MM.1S (cell line): ENCODE measurements at regions not wholly inside any gene's neighbourhood (a gene's known extent, or its start where the extent isn't known, plus 50 kb on each side); places are given as distances from the start of the nearest gene placed in this dataset.

Source experiments
- DNase-seq: peaks from one replicate; pipeline ENCODE4 v3.0.0-alpha.2; 2015
- H2AFZ ChIP-seq: fragments of 300-600 bp; sonication (generic); 2 replicates; pipeline ENCODE4 v1.6.0; 2016; ENCODE audit warnings: antibody characterized with exemption, low read length
- H3F3A ChIP-seq: fragments of 300-600 bp; sonication (generic); 2 replicates; pipeline ENCODE4 v1.6.1; 2016; ENCODE audit warnings: mild to moderate bottlenecking, antibody characterized with exemption, low read length, moderate library complexity, mixed read lengths; ENCODE audit not compliant: insufficient read depth
- H3K27ac ChIP-seq: fragments of 300-600 bp; sonication (generic); 2 replicates; pipeline ENCODE4 v1.5.1; 2016; ENCODE audit warnings: mild to moderate bottlenecking, low read length
- H3K27me3 ChIP-seq: fragments of 300-600 bp; sonication (generic); replicated peaks from 2 replicates; pipeline ENCODE4 v1.6.0; 2016; ENCODE audit warnings: low read length; ENCODE audit not compliant: insufficient read depth
- H3K36me3 ChIP-seq: fragments of 300-600 bp; sonication (generic); replicated peaks from 2 replicates; pipeline ENCODE4 v1.6.1; 2016; ENCODE audit warnings: mild to moderate bottlenecking, low read length, mixed read lengths; ENCODE audit not compliant: insufficient read depth
- H3K4me1 ChIP-seq: fragments of 300-600 bp; sonication (generic); 2 replicates; pipeline ENCODE4 v1.6.1; 2016; ENCODE audit warnings: low read length, mixed read lengths
- H3K4me2 ChIP-seq: fragments of 300-600 bp; sonication (generic); 2 replicates; pipeline ENCODE4 v1.6.0; 2016; ENCODE audit warnings: low read depth, low read length
- H3K4me3 ChIP-seq: fragments of 300-600 bp; sonication (generic); 2 replicates; pipeline ENCODE4 v1.5.1; 2016; ENCODE audit warnings: low read length, mixed read lengths
- H3K79me2 ChIP-seq: fragments of 300-600 bp; sonication (generic); 2 replicates; pipeline ENCODE4 v1.6.1; 2016; ENCODE audit warnings: mixed run types, low read length, mixed read lengths
- H3K9ac ChIP-seq: fragments of 300-600 bp; sonication (generic); 2 replicates; pipeline ENCODE4 v1.6.1; 2016; ENCODE audit warnings: low read length, mixed read lengths
- H3K9me2 ChIP-seq: fragments of 300-600 bp; sonication (generic); replicated peaks from 2 replicates; pipeline ENCODE4 v1.6.1; 2016; ENCODE audit warnings: mild to moderate bottlenecking, low read length, mixed read lengths; ENCODE audit not compliant: insufficient read depth
- H3K9me3 ChIP-seq: fragments of 300-600 bp; sonication (generic); replicated peaks from 2 replicates; pipeline ENCODE4 v1.6.1; 2016; ENCODE audit warnings: mild to moderate bottlenecking, low read length, mixed read lengths; ENCODE audit not compliant: insufficient read depth
- H4K20me1 ChIP-seq: fragments of 300-600 bp; sonication (generic); 2 replicates; pipeline ENCODE4 v1.6.1; 2016; ENCODE audit warnings: mild to moderate bottlenecking, low read length, moderate library complexity, mixed read lengths; ENCODE audit not compliant: insufficient read depth
- EZH2 ChIP-seq: fragments of 300-600 bp; sonication (generic); optimal IDR thresholded peaks from 2 replicates; pipeline ENCODE3; 2017; ENCODE audit warnings: low read depth, mild to moderate bottlenecking, antibody characterized with exemption, low read length, mixed read lengths
- EZH2phosphoT487 ChIP-seq: fragments of 300-600 bp; sonication (generic); IDR thresholded peaks from 2 replicates; pipeline ENCODE4 v1.6.1; 2018; ENCODE audit warnings: antibody characterized with exemption, low read length
- TF ChIP-seq, protein P1 (sequence below): fragments of 300-600 bp; sonication (generic); IDR thresholded peaks from 2 replicates; pipeline ENCODE4 v1.5.1; 2016; ENCODE audit warnings: antibody characterized with exemption, low read length, mixed read lengths

DNA sequence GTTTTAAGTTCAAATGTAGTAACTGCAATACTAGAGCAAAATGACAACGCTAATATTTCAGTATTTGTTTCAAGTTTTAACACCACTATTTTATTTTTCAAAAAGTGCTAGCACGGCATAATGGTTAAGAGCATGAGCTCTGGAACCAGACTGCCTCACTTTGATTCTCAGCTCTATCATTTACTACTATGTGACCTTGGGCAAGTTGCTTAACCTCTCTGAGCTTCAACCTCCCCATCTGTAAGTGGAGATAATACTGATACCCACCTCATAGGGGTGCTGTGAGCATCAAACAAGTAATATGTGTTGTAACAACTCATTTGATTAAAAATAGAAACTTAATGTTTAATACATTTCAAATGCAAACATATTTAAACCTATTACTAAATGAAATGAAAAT is 115.4 kb upstream of the NPHP3 start:
- no peaks in the 10 kb centered on the region for H3K27me3 ChIP-seq
- no peak for TF ChIP-seq EZH2phosphoT487
- no peak for TF ChIP-seq EZH2
- TF ChIP-seq, protein P1, sequence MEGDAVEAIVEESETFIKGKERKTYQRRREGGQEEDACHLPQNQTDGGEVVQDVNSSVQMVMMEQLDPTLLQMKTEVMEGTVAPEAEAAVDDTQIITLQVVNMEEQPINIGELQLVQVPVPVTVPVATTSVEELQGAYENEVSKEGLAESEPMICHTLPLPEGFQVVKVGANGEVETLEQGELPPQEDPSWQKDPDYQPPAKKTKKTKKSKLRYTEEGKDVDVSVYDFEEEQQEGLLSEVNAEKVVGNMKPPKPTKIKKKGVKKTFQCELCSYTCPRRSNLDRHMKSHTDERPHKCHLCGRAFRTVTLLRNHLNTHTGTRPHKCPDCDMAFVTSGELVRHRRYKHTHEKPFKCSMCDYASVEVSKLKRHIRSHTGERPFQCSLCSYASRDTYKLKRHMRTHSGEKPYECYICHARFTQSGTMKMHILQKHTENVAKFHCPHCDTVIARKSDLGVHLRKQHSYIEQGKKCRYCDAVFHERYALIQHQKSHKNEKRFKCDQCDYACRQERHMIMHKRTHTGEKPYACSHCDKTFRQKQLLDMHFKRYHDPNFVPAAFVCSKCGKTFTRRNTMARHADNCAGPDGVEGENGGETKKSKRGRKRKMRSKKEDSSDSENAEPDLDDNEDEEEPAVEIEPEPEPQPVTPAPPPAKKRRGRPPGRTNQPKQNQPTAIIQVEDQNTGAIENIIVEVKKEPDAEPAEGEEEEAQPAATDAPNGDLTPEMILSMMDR = no peak
- H3K9ac ChIP-seq = no peak overlapping the region
- no peak overlapping the region for H3K27ac ChIP-seq
- H3K9me2 ChIP-seq = no peaks in the 10 kb centered on the region
- no peak for DNase-seq
- no peak overlapping the region for H2AFZ ChIP-seq
- H3F3A ChIP-seq = no peaks in the 10 kb centered on the region
- H3K4me1 ChIP-seq = no peaks in the 10 kb centered on the region
- no peak overlapping the region for H3K4me2 ChIP-seq
- H3K9me3 ChIP-seq = no peaks in the 10 kb centered on the region
- H3K36me3 ChIP-seq = no peaks in the 10 kb centered on the region
- H4K20me1 ChIP-seq = no peaks in the 10 kb centered on the region
- no peak overlapping the region for H3K4me3 ChIP-seq
- H3K79me2 ChIP-seq = no peaks in the 10 kb centered on the region

DNA sequence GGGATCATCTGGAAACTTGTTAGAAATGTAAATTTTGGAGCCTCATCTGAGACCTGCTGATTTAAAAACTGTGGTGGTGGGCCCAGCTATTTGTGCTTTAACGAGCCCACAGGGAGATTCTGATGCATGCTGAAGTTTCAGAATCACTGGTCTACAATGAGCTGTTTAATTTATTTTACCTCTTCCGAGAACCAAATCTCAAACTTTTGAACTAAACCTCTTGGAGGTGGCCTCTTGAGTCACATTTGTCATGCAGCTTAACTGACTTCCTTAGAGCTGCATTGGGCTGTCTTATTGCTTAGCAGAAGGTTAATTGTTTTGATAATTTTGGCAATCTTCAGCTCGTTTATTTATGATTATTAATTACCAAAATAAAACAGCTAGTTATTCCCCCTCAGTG is 112.1 kb upstream of the NPHP3 start:
- H3K9me3 ChIP-seq = no peaks in the 10 kb centered on the region
- no peaks in the 10 kb centered on the region for H3K27me3 ChIP-seq
- H3K4me1 ChIP-seq = no peaks in the 10 kb centered on the region
- H3K9me2 ChIP-seq = no peaks in the 10 kb centered on the region
- DNase-seq = no peak
- H3K36me3 ChIP-seq = no peaks in the 10 kb centered on the region
- no peak overlapping the region for H3K4me3 ChIP-seq
- no peaks in the 10 kb centered on the region for H3F3A ChIP-seq
- no peak overlapping the region for H3K4me2 ChIP-seq
- H3K9ac ChIP-seq = no peak overlapping the region
- no peaks in the 10 kb centered on the region for H3K79me2 ChIP-seq
- no peak overlapping the region for H2AFZ ChIP-seq
- TF ChIP-seq EZH2phosphoT487 (no peak), EZH2 (no peak)
- TF ChIP-seq, protein P1 = no peak
- no peaks in the 10 kb centered on the region for H4K20me1 ChIP-seq
- no peak overlapping the region for H3K27ac ChIP-seq

DNA sequence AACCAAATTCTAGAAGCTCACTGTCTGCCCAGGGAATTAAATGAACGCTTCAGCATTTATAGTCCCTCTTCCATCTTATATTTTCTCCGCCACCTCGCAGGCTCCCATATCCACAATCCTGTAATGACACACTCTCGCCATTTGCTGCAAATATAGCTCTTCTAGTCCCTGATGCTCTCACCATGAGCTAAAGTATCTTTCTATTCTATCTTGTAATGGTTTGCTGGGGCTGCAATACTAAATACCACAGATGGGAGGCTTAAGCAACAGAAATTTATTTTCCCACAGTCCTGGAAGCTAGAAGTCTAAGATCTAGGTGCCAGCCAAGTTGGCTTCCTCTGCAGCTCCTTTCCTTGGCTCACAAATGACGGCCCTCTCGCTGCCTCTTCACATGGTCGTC is 106.9 kb upstream of the NPHP3 start:
- no peak overlapping the region for H3K4me3 ChIP-seq
- no peak overlapping the region for H3K27ac ChIP-seq
- no peak overlapping the region for H3K4me2 ChIP-seq
- H3K9me2 ChIP-seq = no peaks in the 10 kb centered on the region
- TF ChIP-seq EZH2 (no peak), EZH2phosphoT487 (no peak)
- TF ChIP-seq, protein P1 = no peak
- H3K9me3 ChIP-seq = no peaks in the 10 kb centered on the region
- H3F3A ChIP-seq = no peaks in the 10 kb centered on the region
- no peak overlapping the region for H3K9ac ChIP-seq
- no peaks in the 10 kb centered on the region for H3K27me3 ChIP-seq
- H4K20me1 ChIP-seq = no peaks in the 10 kb centered on the region
- DNase-seq = no peak
- H2AFZ ChIP-seq = no peak overlapping the region
- no peaks in the 10 kb centered on the region for H3K36me3 ChIP-seq
- no peaks in the 10 kb centered on the region for H3K79me2 ChIP-seq
- no peaks in the 10 kb centered on the region for H3K4me1 ChIP-seq
